Kidney glomerular epithelial cell (primary cell): ENCODE measurements at regions not wholly inside any gene's neighbourhood (a gene's known extent, or its start where the extent isn't known, plus 50 kb on each side); places are given as distances from the start of the nearest gene placed in this dataset.
"Not testable (repeated sequence)": the region's sequence is repeated elsewhere in the genome, so short reads cannot be mapped to it uniquely, and the experiment has no call there.

ENCODE experiments used
- DNase-seq: peaks from one replicate; lab custom pipeline; 2025; lab: John Stamatoyannopoulos, UW

GRCh38 chr9:104195142-104195541 is 101.0 kb downstream of the SMC2 start:
- not testable (repeated sequence) for DNase-seq

- DNase-seq, result no peak
Observed at GRCh38 chr9:104200456-104200994, 106.4 kb downstream of the SMC2 start.

- DNase-seq, result no peak
Observed at GRCh38 chr9:104206766-104207165, 112.7 kb downstream of the SMC2 start.

GRCh38 chr9:104209387-104209786 is 115.3 kb downstream of the SMC2 start:
- no peak for DNase-seq

GRCh38 chr9:104227108-104227507 is 133.0 kb downstream of the SMC2 start:
- DNase-seq, result no peak

- no peak for DNase-seq
Observed at GRCh38 chr9:104232781-104233341, 138.8 kb downstream of the SMC2 start.

- no peak for DNase-seq
Observed at GRCh38 chr9:104233366-104233765, 139.3 kb downstream of the SMC2 start.

- DNase-seq, result not testable (repeated sequence)
Observed at GRCh38 chr9:104234632-104235337, 140.7 kb downstream of the SMC2 start.

- not testable (repeated sequence) for DNase-seq
Observed at GRCh38 chr9:104235347-104236120, 141.4 kb downstream of the SMC2 start.

- no peak for DNase-seq
Observed at GRCh38 chr9:104238668-104239067, 144.6 kb downstream of the SMC2 start.

- DNase-seq, result no peak
Observed at GRCh38 chr9:104240890-104241289, 146.8 kb downstream of the SMC2 start.

GRCh38 chr9:104245925-104246324 is 151.8 kb downstream of the SMC2 start:
- no peak for DNase-seq

- DNase-seq, result no peak
Observed at GRCh38 chr9:104247899-104248460, 153.9 kb downstream of the SMC2 start.

GRCh38 chr9:104256031-104256695 is 162.1 kb downstream of the SMC2 start:
- peak; percentile 16 for DNase-seq

- no peak for DNase-seq
Observed at GRCh38 chr9:104256696-104257062, 162.6 kb downstream of the SMC2 start.

GRCh38 chr9:104258296-104259011 is 164.3 kb downstream of the SMC2 start:
- DNase-seq, result no peak

- DNase-seq, result no peak
Observed at GRCh38 chr9:104260004-104260403, 165.9 kb downstream of the SMC2 start.

- no peak for DNase-seq
Observed at GRCh38 chr9:104263942-104264341, 169.8 kb downstream of the SMC2 start.

GRCh38 chr9:104264431-104264830 is 170.3 kb downstream of the SMC2 start:
- no peak for DNase-seq

- peak; percentile 6 for DNase-seq
Observed at GRCh38 chr9:104269374-104269773, 175.3 kb downstream of the SMC2 start.
